SK-N-MC (cell line): ENCODE measurements at regions not wholly inside any gene's neighbourhood (a gene's known extent, or its start where the extent isn't known, plus 50 kb on each side); places are given as distances from the start of the nearest gene placed in this dataset.

Experiments used
- DNase-seq: peaks from one replicate; pipeline ENCODE4 v3.0.0-alpha.2; 2011; ENCODE audit warnings: low read depth, low spot score
- H3K27ac ChIP-seq: fragments of 200-600 bp; sonication (generic); 2 replicates; pipeline ENCODE4 v1.5.1; 2016; ENCODE audit warnings: mixed run types
- H3K36me3 ChIP-seq: fragments of 200-600 bp; sonication (generic); 2 replicates; pipeline ENCODE4 v1.6.1; 2017; ENCODE audit warnings: antibody characterized with exemption, low read length, mixed read lengths; ENCODE audit not compliant: insufficient read depth
- H3K4me3 ChIP-seq: fragments of 200-600 bp; sonication (generic); 2 replicates; pipeline ENCODE4 v1.5.1; 2016
- H3K9ac ChIP-seq: fragments of 200-600 bp; sonication (generic); 2 replicates; pipeline ENCODE4 v1.8.0; 2017; ENCODE audit warnings: mixed run types, mixed read lengths; ENCODE audit not compliant: insufficient read length
- H3K9me3 ChIP-seq: fragments of 200-600 bp; sonication (generic); 2 replicates; pipeline ENCODE4 v1.6.1; 2017; ENCODE audit warnings: low read depth, mild to moderate bottlenecking, antibody characterized with exemption, low read length, moderate library complexity, mixed read lengths
- EZH2 ChIP-seq: fragments of 200-600 bp; sonication (generic); IDR thresholded peaks from one replicate; pipeline ENCODE4 v1.6.1; 2017; ENCODE audit warnings: antibody characterized with exemption
- FOXP2 ChIP-seq: optimal IDR thresholded peaks from 2 replicates; pipeline ENCODE3; 2011; ENCODE audit warnings: mild to moderate bottlenecking, moderate library complexity; ENCODE audit not compliant: insufficient read depth; ENCODE audit errors: extremely low read length, control extremely low read depth
- POLR2AphosphoS5 ChIP-seq: IDR thresholded peaks from 2 replicates; pipeline ENCODE4 v1.6.1; 2012; ENCODE audit warnings: mild to moderate bottlenecking, low read depth, low read length, borderline replicate concordance

DNA sequence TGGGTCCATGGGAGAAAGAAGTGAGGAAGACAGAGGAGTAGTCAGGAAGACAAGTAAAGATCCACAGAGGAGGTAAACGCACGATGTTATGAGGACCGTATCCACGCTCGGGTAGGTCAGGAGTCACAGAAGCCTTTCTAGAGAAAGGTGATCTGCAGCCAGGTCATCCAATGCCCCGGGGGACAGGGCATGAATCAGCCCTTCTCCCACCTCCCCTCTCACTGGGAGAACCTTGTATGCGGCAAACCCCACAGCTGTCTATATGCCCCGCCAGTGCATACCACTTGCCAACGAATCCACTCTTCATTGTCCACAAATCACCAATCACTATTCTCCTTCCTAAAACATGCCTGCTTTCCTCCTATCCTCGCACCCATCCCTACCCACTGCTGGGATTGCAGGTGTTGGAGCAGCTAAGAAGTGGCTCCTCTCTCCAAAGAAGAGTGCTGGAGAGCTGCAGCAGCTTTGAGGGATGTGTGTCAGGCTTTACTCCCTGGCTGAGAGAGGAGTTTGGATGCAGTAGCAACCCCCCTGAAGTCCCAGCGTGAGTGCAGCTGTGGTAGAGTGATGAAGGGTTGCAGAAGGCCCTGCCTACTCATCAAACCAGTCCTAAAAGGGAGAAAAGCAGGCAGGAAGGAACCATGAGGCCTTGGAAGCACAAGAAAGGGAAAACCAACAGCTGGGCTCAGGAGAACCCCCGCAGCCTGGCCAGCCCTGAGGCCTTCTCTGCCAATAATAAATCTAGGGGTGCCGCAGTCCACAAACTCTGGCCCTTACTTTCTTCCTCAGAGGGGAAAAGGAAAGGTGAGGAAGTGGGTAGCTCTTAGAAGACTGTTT is 102.2 kb upstream of the GADD45A start:
- no peaks in the 10 kb centered on the region for H3K9me3 ChIP-seq
- H3K4me3 ChIP-seq = no peak overlapping the region
- no peak overlapping the region for H3K9ac ChIP-seq
- no peak overlapping the region for H3K27ac ChIP-seq
- no peak for TF ChIP-seq EZH2
- no peak for TF ChIP-seq POLR2AphosphoS5
- no peak for TF ChIP-seq FOXP2
- DNase-seq = no peak
- H3K36me3 ChIP-seq = no peaks in the 10 kb centered on the region

DNA sequence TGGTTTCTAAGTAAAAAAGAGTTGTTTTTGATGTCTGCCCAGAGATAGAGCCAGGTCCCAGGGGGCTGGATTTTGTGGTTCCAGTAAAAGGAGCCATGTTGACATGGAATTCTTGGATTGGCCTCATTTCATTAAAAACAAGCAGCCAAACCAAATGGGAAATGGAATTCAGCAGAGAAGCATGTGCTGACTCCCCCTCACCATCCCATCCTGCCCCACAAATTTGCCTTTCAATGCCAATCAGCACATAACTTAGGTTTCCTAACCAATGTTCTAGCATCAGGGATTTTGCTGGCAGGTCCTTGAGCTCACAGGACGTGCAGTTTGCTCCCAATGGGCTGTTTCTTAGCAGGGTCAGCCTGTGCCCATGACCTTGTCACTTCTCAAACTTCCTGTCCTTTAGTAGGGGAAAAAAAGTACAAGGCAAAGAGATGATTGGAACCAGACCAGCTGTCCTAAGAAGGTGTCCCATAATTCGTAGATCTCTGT is 101.5 kb upstream of the GADD45A start:
- Histone ChIP-seq H3K36me3 (no peaks in the 10 kb centered on the region), H3K27ac (no peak overlapping the region), H3K9ac (no peak overlapping the region), H3K9me3 (no peaks in the 10 kb centered on the region), H3K4me3 (no peak overlapping the region)
- no peak for DNase-seq
- TF ChIP-seq EZH2 (no peak), POLR2AphosphoS5 (no peak), FOXP2 (no peak)

DNA sequence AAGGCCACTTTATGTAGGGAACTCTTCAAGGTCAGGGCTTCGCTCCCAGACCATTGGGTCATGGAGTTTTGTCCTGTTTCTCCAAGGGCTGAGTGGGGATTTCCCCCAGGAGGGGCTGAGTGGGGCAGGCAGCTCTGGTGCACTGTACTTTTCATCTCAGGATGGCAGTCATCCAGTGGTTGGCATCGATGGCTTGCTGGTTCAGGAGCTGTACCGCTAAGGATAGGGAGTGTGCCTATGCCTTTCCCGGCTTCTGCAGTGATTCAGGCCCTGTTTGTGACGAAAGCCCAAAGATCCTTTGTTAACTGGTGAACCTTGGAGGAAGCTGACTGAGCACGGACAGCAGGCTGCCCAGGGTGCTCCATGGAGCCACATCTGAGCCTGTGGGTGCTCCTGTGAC is 100.1 kb upstream of the GADD45A start:
- DNase-seq = no peak

DNA sequence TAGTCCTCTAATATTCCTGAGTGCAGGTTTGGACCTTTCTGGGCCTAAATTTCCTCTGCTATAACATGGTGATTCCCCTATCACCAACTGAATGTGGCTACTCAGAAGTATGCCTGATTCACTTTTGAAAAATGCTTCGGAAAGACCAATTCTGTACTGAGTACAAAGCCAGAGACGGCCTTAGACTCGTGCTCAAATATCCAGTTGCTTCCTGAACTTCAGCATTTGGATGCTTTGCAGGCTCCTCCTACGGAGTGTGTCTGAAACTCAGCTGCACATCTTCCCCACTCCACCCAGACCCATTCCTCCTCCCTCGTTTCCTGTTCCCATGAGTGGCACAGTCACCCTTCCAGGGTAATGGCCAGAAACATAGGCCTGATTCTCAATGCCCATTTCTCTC is 98.4 kb upstream of the GADD45A start:
- no peak for DNase-seq
- H3K9me3 ChIP-seq = no peaks in the 10 kb centered on the region
- H3K27ac ChIP-seq = no peak overlapping the region
- H3K36me3 ChIP-seq = no peaks in the 10 kb centered on the region
- H3K4me3 ChIP-seq = no peak overlapping the region
- no peak overlapping the region for H3K9ac ChIP-seq
- TF ChIP-seq FOXP2 (no peak), EZH2 (no peak), POLR2AphosphoS5 (no peak)

More for the DNA sequence above, 100.1 kb upstream of the GADD45A start:
- no peaks in the 10 kb centered on the region for H3K9me3 ChIP-seq
- TF ChIP-seq FOXP2 (no peak), EZH2 (no peak), POLR2AphosphoS5 (no peak)
- H3K36me3 ChIP-seq = no peaks in the 10 kb centered on the region
- H3K4me3 ChIP-seq = no peak overlapping the region
- H3K27ac ChIP-seq = no peak overlapping the region
- no peak overlapping the region for H3K9ac ChIP-seq

DNA sequence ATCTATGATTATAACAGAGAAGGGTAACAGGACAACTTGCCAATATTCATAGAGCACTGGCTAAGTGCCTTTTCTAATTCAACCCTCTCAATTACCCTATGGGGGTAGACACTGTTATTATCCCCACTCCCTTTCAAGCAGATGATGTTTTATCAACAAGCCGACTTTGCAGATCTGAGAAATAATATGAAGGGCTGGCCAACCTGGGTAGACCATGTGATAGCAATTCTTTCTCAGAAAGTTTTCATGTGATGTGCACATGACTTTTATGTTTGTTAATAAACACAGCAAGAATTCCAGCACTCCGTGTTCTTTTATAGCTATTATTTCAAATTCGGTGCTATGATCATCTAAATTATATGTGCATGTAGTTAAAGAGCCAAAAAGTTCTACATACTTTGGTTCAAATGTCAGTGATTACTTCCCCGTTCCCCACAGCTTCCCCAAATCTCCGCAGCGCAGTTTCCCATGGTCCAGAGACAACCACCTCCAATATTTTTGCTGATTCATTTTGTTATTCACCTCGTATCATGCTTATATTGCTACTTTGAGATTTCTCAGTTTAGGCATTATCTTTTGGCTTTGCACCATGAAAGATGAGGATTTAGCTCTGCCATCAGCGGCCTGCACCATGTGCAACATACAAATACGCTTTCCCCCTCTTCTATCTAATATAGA is 96.7 kb upstream of the GADD45A start:
- DNase-seq = no peak
- Histone ChIP-seq H3K9me3 (no peaks in the 10 kb centered on the region), H3K27ac (no peak overlapping the region), H3K36me3 (no peaks in the 10 kb centered on the region), H3K9ac (no peak overlapping the region), H3K4me3 (no peak overlapping the region)
- TF ChIP-seq POLR2AphosphoS5 (no peak), EZH2 (no peak), FOXP2 (no peak)

DNA sequence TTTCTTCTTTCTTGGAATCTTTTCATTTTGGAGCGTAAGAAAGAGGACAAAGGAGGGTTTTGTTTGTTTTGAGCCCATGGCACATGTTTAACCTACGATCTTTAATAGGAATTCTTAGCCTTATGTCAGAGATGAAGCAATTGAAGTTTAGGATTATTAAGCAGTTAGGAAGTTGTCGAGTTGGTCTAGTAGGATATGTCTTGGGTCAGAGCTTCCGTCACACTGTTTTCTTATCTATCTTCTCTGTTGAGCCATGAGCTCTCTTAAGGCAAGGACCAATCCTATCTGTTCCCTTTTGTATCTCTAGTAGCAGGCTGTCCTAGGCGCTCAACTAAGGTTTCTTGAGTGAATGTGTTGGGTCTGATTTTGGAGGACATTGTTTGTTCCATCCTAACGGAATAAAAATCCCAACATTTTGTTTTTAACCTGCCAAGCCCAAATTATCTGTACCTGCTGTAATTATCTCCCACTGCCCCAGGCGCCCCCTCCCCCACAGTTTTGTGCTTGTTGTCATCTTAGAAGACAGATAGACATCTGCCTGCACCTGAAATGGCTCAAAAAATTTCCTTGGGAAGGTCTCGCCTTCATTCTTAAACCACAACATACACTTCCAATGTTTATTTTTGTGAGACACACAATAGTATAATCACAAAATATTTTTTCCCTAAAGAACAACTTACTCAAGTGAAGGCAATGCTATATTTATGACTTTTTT is 95.3 kb upstream of the GADD45A start:
- Histone ChIP-seq H3K9ac (no peak overlapping the region), H3K9me3 (no peaks in the 10 kb centered on the region), H3K27ac (no peak overlapping the region), H3K4me3 (no peak overlapping the region), H3K36me3 (no peaks in the 10 kb centered on the region)
- TF ChIP-seq POLR2AphosphoS5 = no peak
- TF ChIP-seq EZH2 = no peak
- no peak for TF ChIP-seq FOXP2
- no peak for DNase-seq

DNA sequence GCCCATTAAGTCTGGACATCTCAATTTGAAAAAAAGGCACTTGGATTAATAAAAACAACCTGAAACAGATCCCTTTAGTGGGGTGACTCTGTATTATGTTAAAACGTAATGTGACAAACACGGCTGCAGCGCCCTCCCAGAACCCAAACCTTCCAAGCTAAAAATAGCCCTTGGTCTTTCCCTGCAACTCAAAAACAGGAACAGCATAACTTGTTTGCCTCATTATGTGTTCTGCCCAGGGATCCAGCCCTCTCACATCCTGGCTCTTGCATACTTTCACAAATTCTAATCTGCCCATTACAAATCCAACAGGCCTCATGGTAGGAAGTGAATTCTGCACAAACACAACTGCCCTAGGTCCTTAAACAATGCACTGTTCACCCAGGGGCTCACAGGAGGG is 94.7 kb upstream of the GADD45A start:
- H3K36me3 ChIP-seq = no peaks in the 10 kb centered on the region
- H3K9me3 ChIP-seq = no peaks in the 10 kb centered on the region
- DNase-seq = no peak
- no peak overlapping the region for H3K27ac ChIP-seq
- no peak for TF ChIP-seq POLR2AphosphoS5
- no peak for TF ChIP-seq EZH2
- TF ChIP-seq FOXP2 = no peak
- no peak overlapping the region for H3K4me3 ChIP-seq
- H3K9ac ChIP-seq = no peak overlapping the region

DNA sequence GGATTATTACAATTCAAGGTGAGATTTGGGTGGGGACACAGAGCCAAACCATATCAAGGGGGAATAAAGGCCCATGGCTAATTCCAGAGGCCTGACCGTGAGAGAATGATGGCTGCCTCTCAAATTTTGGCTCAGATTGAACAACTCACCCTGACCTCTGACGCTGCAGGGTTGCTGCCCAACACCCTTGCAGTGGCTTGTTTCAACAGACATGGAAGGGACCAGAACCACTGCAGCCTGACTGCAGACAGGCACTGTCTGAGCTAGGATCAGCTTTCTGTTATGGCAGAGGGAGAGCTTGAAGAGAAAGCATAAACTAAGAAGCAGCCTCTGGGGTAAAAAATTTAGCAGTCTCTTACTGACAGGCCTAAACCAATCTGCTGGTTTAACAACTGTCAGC is 90.2 kb upstream of the GADD45A start:
- H3K27ac ChIP-seq = no peak overlapping the region

More for the DNA sequence above, 90.2 kb upstream of the GADD45A start:
- no peak overlapping the region for H3K4me3 ChIP-seq
- H3K9me3 ChIP-seq = no peaks in the 10 kb centered on the region
- no peak overlapping the region for H3K9ac ChIP-seq
- H3K36me3 ChIP-seq = no peaks in the 10 kb centered on the region
- DNase-seq = no peak
- TF ChIP-seq FOXP2 (no peak), POLR2AphosphoS5 (no peak), EZH2 (no peak)
